Liver (tissue), 8 donors: ENCODE measurements at regions not wholly inside any gene's neighbourhood (a gene's known extent, or its start where the extent isn't known, plus 50 kb on each side); places are given as distances from the start of the nearest gene placed in this dataset.

Experiments used
- DNase-seq: peaks from one replicate; pipeline ENCODE4 v3.0.0-alpha.2; 2017; ENCODE audit warnings: low spot score
- H3K27ac ChIP-seq, 2 donors: one replicate each; pipeline ENCODE4 v1.7.0; 2013; ENCODE audit warnings: inconsistent platforms in 2 of 2, low read length in 2 of 2, control low read depth in 1 of 2, low read depth in 1 of 2, mild to moderate bottlenecking in 1 of 2
- H3K27me3 ChIP-seq, 4 donors: one replicate each; pipeline versions ENCODE4 v1.6.1 to v1.7.0; 2013; ENCODE audit warnings: low read length in 3 of 4, inconsistent platforms in 1 of 4, mild to moderate bottlenecking in 1 of 4, moderate library complexity in 1 of 4; ENCODE audit not compliant: control insufficient read depth in 4 of 4, insufficient read depth in 4 of 4
- H3K36me3 ChIP-seq, 4 donors: one replicate each; pipeline versions ENCODE4 v1.6.1 to v1.7.0; 2013; ENCODE audit warnings: low read length in 3 of 4, mild to moderate bottlenecking in 3 of 4, low read depth in 1 of 4, moderate library complexity in 1 of 4; ENCODE audit not compliant: control insufficient read depth in 4 of 4, insufficient read depth in 3 of 4
- H3K4me1 ChIP-seq, 4 donors: one replicate each; pipeline versions ENCODE4 v1.6.1 to v1.7.0; 2013; ENCODE audit warnings: low read length in 3 of 4, mild to moderate bottlenecking in 3 of 4, moderate library complexity in 1 of 4; ENCODE audit not compliant: control insufficient read depth in 4 of 4, insufficient read depth in 4 of 4
- H3K4me3 ChIP-seq, 3 donors: one replicate each; pipeline versions ENCODE4 v1.6.1 to v1.7.0; 2013; ENCODE audit warnings: low read length in 3 of 3, control low read depth in 1 of 3, low read depth in 1 of 3, mild to moderate bottlenecking in 1 of 3
- H3K9ac ChIP-seq, 2 donors: one replicate each; pipeline ENCODE4 v1.7.0; 2013; ENCODE audit warnings: low read length in 2 of 2, mild to moderate bottlenecking in 2 of 2, moderate library complexity in 2 of 2, control low read depth in 1 of 2, low read depth in 1 of 2
- H3K9me3 ChIP-seq, 4 donors: one replicate each; pipeline versions ENCODE4 v1.6.1 to v1.7.0; 2013; ENCODE audit warnings: low read length in 3 of 4; ENCODE audit not compliant: control insufficient read depth in 4 of 4
- ATF3 ChIP-seq: IDR thresholded peaks from 2 replicates; pipeline ENCODE4 v1.6.1; 2016; ENCODE audit warnings: antibody characterized with exemption
- CTCF ChIP-seq: fragments of 150-350 bp; IDR thresholded peaks from 2 replicates; pipeline ENCODE4 v1.5.1; 2017; ENCODE audit warnings: improper control_type of control experiment, low read depth, low read length; ENCODE audit not compliant: missing input control
- EGR1 ChIP-seq, 2 donors: IDR thresholded peaks; 2 replicates each; pipeline ENCODE4 v1.6.1; 2016 to 2018; ENCODE audit warnings: antibody characterized with exemption in 2 of 2, low read depth in 2 of 2
- FOXA1 ChIP-seq: IDR thresholded peaks from 2 replicates; pipeline ENCODE4 v1.6.1; 2016; ENCODE audit warnings: antibody characterized with exemption
- FOXA2 ChIP-seq: IDR thresholded peaks from 2 replicates; pipeline ENCODE4 v1.6.1; 2016; ENCODE audit warnings: antibody characterized with exemption
- GABPA ChIP-seq, 2 donors: IDR thresholded peaks in 1 of 2; conservative IDR thresholded peaks in 1 of 2; 2 replicates each; pipeline ENCODE4 v1.6.1; 2016; ENCODE audit warnings: antibody characterized with exemption in 2 of 2, mild to moderate bottlenecking in 1 of 2, moderate library complexity in 1 of 2
- HNF4A ChIP-seq, 2 donors: conservative IDR thresholded peaks; 2 replicates each; pipeline ENCODE4 v1.6.1; 2016; ENCODE audit warnings: antibody characterized with exemption in 2 of 2, mild to moderate bottlenecking in 2 of 2
- HNF4G ChIP-seq: IDR thresholded peaks from 2 replicates; pipeline ENCODE4 v1.6.1; 2016; ENCODE audit warnings: antibody characterized with exemption
- JUND ChIP-seq, 2 donors: IDR thresholded peaks; 2 replicates each; pipeline ENCODE4 v1.6.1; 2016; ENCODE audit warnings: antibody characterized with exemption in 2 of 2
- MAX ChIP-seq: IDR thresholded peaks from 2 replicates; pipeline ENCODE4 v1.6.1; 2016; ENCODE audit warnings: antibody characterized with exemption
- NR2F2 ChIP-seq: IDR thresholded peaks from 2 replicates; pipeline ENCODE4 v1.6.1; 2016; ENCODE audit warnings: antibody characterized with exemption
- RAD21 ChIP-seq, 2 donors: IDR thresholded peaks; 2 replicates each; pipeline ENCODE4 v1.6.1; 2016; ENCODE audit warnings: antibody characterized with exemption in 2 of 2, mild to moderate bottlenecking in 2 of 2
- REST ChIP-seq: IDR thresholded peaks from 2 replicates; pipeline ENCODE4 v1.6.1; 2016; ENCODE audit warnings: antibody characterized with exemption, mild to moderate bottlenecking
- RXRA ChIP-seq, 2 donors: IDR thresholded peaks; 2 replicates each; pipeline ENCODE4 v1.6.1; 2017 to 2018; ENCODE audit warnings: antibody characterized with exemption in 2 of 2, mild to moderate bottlenecking in 1 of 2
- SP1 ChIP-seq: IDR thresholded peaks from 2 replicates; pipeline ENCODE4 v1.6.1; 2018; ENCODE audit warnings: antibody characterized with exemption, mild to moderate bottlenecking
- TAF1 ChIP-seq: conservative IDR thresholded peaks from 2 replicates; pipeline ENCODE4 v1.6.1; 2016; ENCODE audit warnings: antibody characterized with exemption, mild to moderate bottlenecking
- YY1 ChIP-seq: IDR thresholded peaks from 2 replicates; pipeline ENCODE4 v1.6.1; 2016; ENCODE audit warnings: antibody characterized with exemption, mild to moderate bottlenecking
- ZBTB33 ChIP-seq: IDR thresholded peaks from 2 replicates; pipeline ENCODE4 v1.6.1; 2016; ENCODE audit warnings: antibody characterized with exemption
- WGBS: extraction: QIAGEN DNeasy Blood & Tissue Kit; methylation state at CpG from one replicate; pipeline ENCODE4 v1.1.7; 2013; 5-methylcytosine and 5-hydroxymethylcytosine counted together
- donor health status: healthy.
- donor health status: healthy.
- donor health status: healthy.
- donor health status: healthy.
- donor health status: healthy.

GRCh38 chr3:3610581-3611298 lies 188.5 kb upstream of the LRRN1 start:
- no peaks in the 10 kb centered on the region for H3K27me3 ChIP-seq
- H3K4me1 ChIP-seq, result no peaks in the 10 kb centered on the region
- no peak for DNase-seq
- H3K9ac ChIP-seq, result no peak overlapping the region
- no peaks in the 10 kb centered on the region for H3K36me3 ChIP-seq
- WGBS, result 23% methylated on average over 4 of the region's 4 CpGs
- TF ChIP-seq HNF4A (conservative IDR thresholded peaks at IDR 0.05) (peak in 1 of 2 donors; percentile 23), FOXA2 (peak; percentile 16), RXRA (IDR thresholded peaks at IDR 0.05) (peak in 1 of 2 donors; percentile 67), YY1 (no peak)
- H3K9me3 ChIP-seq, result no peaks in the 10 kb centered on the region
- no peak overlapping the region for H3K4me3 ChIP-seq
- no peak overlapping the region for H3K27ac ChIP-seq

GRCh38 chr3:3606321-3606720 lies 192.9 kb upstream of the LRRN1 start:
- TF ChIP-seq EGR1 (IDR thresholded peaks at IDR 0.05; ENCODE audit: low read depth in 2 of 2) (no peak), JUND (IDR thresholded peaks at IDR 0.05) (no peak), YY1 (no peak), HNF4G (no peak), CTCF (no peak), REST (no peak), MAX (no peak), FOXA2 (no peak), GABPA (IDR thresholded peaks at IDR 0.05 in 1 of 2, conservative IDR thresholded peaks at IDR 0.05 in 1 of 2) (no peak), HNF4A (conservative IDR thresholded peaks at IDR 0.05) (no peak), FOXA1 (no peak), TAF1 (no peak), RXRA (IDR thresholded peaks at IDR 0.05) (no peak), ZBTB33 (no peak), RAD21 (IDR thresholded peaks at IDR 0.05) (no peak), ATF3 (no peak), SP1 (no peak), NR2F2 (no peak)

More at GRCh38 chr3:3606321-3606720, 192.9 kb upstream of the LRRN1 start:
- Histone ChIP-seq H3K4me1 (no peaks in the 10 kb centered on the region), H3K27me3 (no peaks in the 10 kb centered on the region), H3K4me3 (no peak overlapping the region), H3K36me3 (no peaks in the 10 kb centered on the region), H3K9me3 (no peaks in the 10 kb centered on the region), H3K9ac (no peak overlapping the region), H3K27ac (no peak overlapping the region)
- no peak for DNase-seq
- 90% methylated on average over 4 of the region's 4 CpGs for WGBS
